Fibroblast of lung (primary cell): ENCODE measurements at regions not wholly inside any gene's neighbourhood (a gene's known extent, or its start where the extent isn't known, plus 50 kb on each side); places are given as distances from the start of the nearest gene placed in this dataset.

Experiments
- CTCF ChIP-seq, 2 donors: IDR thresholded peaks in 1 of 2; conservative IDR thresholded peaks in 1 of 2; 1 replicate in 1 of 2; 2 replicates in 1 of 2; pipeline ENCODE4 v1.5.1; 2011 to 2012; ENCODE audit warnings: low read length in 2 of 2, control low read depth in 1 of 2, inconsistent platforms in 1 of 2, low read depth in 1 of 2, mild to moderate bottlenecking in 1 of 2
- EZH2 ChIP-seq: IDR thresholded peaks from 2 replicates; pipeline ENCODE4 v1.5.1; 2012; ENCODE audit warnings: low read length, control low read depth, mild to moderate bottlenecking; ENCODE audit errors: missing control alignments

- TF ChIP-seq CTCF (conservative IDR thresholded peaks at IDR 0.05 in 1 of 2, IDR thresholded peaks at IDR 0.05 in 1 of 2; ENCODE audit: low read depth in 1 of 2, low read length in 2 of 2) (no peak), EZH2 (no peak)
Measured at GRCh38 chr4:138409670-138410069, 167.5 kb upstream of the SLC7A11 start.
